Type B pancreatic cell (in vitro differentiated cells): ENCODE measurements at regions not wholly inside any gene's neighbourhood (a gene's known extent, or its start where the extent isn't known, plus 50 kb on each side); places are given as distances from the start of the nearest gene placed in this dataset.

Source experiments
- DNase-seq: peaks from one replicate; pipeline ENCODE4 v3.0.0; 2021; ENCODE audit warnings: mixed read lengths; ENCODE audit not compliant: unreplicated experiment; ENCODE audit errors: extremely low spot score
- H3K27ac Mint-ChIP-seq: 2 replicates; pipeline ENCODE4 v1.8.0; 2021; ENCODE audit warnings: mild to moderate bottlenecking, mixed read lengths
- H3K27me3 Mint-ChIP-seq: 2 replicates; pipeline ENCODE4 v1.8.0; 2021; ENCODE audit warnings: mixed read lengths
- H3K36me3 Mint-ChIP-seq: 2 replicates; pipeline ENCODE4 v1.8.0; 2021; ENCODE audit warnings: mixed read lengths
- H3K4me1 Mint-ChIP-seq: one replicate; pipeline ENCODE4 v1.8.0; 2021; ENCODE audit warnings: mixed read lengths; ENCODE audit not compliant: unreplicated experiment
- H3K4me3 Mint-ChIP-seq: 2 replicates; pipeline ENCODE4 v1.8.0; 2021; ENCODE audit warnings: mild to moderate bottlenecking, mixed read lengths
- H3K9me3 Mint-ChIP-seq: 2 replicates; pipeline ENCODE4 v1.8.0; 2021; ENCODE audit warnings: mixed read lengths
- CTCF ChIP-seq: fragments of 200-600 bp; sonication (generic); conservative IDR thresholded peaks from 2 replicates; pipeline ENCODE4 v1.5.0; 2021; ENCODE audit warnings: antibody characterized with exemption, mild to moderate bottlenecking

GRCh38 chr15:94930960-94931359 lies 699.6 kb downstream of the MCTP2 start:
- H3K9me3 Mint-ChIP-seq: peaks cover 5% of the 10 kb centered on the region
- H3K4me3 Mint-ChIP-seq: no peak overlapping the region
- no peak for TF ChIP-seq CTCF
- H3K27me3 Mint-ChIP-seq: no peaks in the 10 kb centered on the region
- DNase-seq: no peak
- no peaks in the 10 kb centered on the region for H3K36me3 Mint-ChIP-seq
- no peaks in the 10 kb centered on the region for H3K4me1 Mint-ChIP-seq
- no peak overlapping the region for H3K27ac Mint-ChIP-seq

GRCh38 chr15:94934440-94934839 lies 703.1 kb downstream of the MCTP2 start:
- no peak for DNase-seq
- Mint-ChIP-seq H3K4me1 (no peaks in the 10 kb centered on the region), H3K4me3 (no peak overlapping the region), H3K9me3 (peaks cover 5% of the 10 kb centered on the region), H3K27ac (no peak overlapping the region), H3K27me3 (no peaks in the 10 kb centered on the region), H3K36me3 (no peaks in the 10 kb centered on the region)
- TF ChIP-seq CTCF: no peak

- H3K27ac Mint-ChIP-seq: no peak overlapping the region
- no peaks in the 10 kb centered on the region for H3K27me3 Mint-ChIP-seq
- H3K4me1 Mint-ChIP-seq: no peaks in the 10 kb centered on the region
- peaks cover 5% of the 10 kb centered on the region for H3K9me3 Mint-ChIP-seq
- H3K4me3 Mint-ChIP-seq: no peak overlapping the region
- no peak for DNase-seq
- H3K36me3 Mint-ChIP-seq: no peaks in the 10 kb centered on the region
- TF ChIP-seq CTCF: no peak
Observed at GRCh38 chr15:94937242-94937641, 705.9 kb downstream of the MCTP2 start.

GRCh38 chr15:94943888-94944287 lies 712.5 kb downstream of the MCTP2 start:
- Mint-ChIP-seq H3K27me3 (no peaks in the 10 kb centered on the region), H3K36me3 (no peaks in the 10 kb centered on the region), H3K27ac (no peak overlapping the region), H3K4me3 (no peak overlapping the region), H3K9me3 (no peaks in the 10 kb centered on the region), H3K4me1 (no peaks in the 10 kb centered on the region)
- TF ChIP-seq CTCF: no peak
- no peak for DNase-seq

GRCh38 chr15:94951538-94951937 lies 720.2 kb downstream of the MCTP2 start:
- TF ChIP-seq CTCF: no peak
- no peak overlapping the region for H3K4me3 Mint-ChIP-seq
- no peaks in the 10 kb centered on the region for H3K9me3 Mint-ChIP-seq
- no peaks in the 10 kb centered on the region for H3K27me3 Mint-ChIP-seq
- H3K36me3 Mint-ChIP-seq: no peaks in the 10 kb centered on the region
- H3K4me1 Mint-ChIP-seq: no peaks in the 10 kb centered on the region
- H3K27ac Mint-ChIP-seq: no peak overlapping the region
- no peak for DNase-seq

- Mint-ChIP-seq H3K4me3 (no peak overlapping the region), H3K36me3 (no peaks in the 10 kb centered on the region), H3K9me3 (peaks cover 3% of the 10 kb centered on the region), H3K27ac (no peak overlapping the region), H3K27me3 (no peaks in the 10 kb centered on the region), H3K4me1 (no peaks in the 10 kb centered on the region)
- DNase-seq: no peak
- TF ChIP-seq CTCF: no peak
Observed at GRCh38 chr15:94963953-94964352, 732.6 kb downstream of the MCTP2 start.
